Mucosa of stomach (tissue), 1 donor: ENCODE measurements at regions not wholly inside any gene's neighbourhood (a gene's known extent, or its start where the extent isn't known, plus 50 kb on each side); places are given as distances from the start of the nearest gene placed in this dataset.

Experiments used
- H3K27me3 ChIP-seq: one replicate; pipeline ENCODE4 v1.7.0; 2013; ENCODE audit warnings: mild to moderate bottlenecking, low read length; ENCODE audit not compliant: control insufficient read depth, insufficient read depth
- H3K36me3 ChIP-seq: one replicate; pipeline ENCODE4 v1.7.0; 2013; ENCODE audit warnings: low read length; ENCODE audit not compliant: control insufficient read depth, insufficient read depth
- H3K4me1 ChIP-seq: one replicate; pipeline ENCODE4 v1.7.0; 2013; ENCODE audit warnings: mild to moderate bottlenecking, low read length; ENCODE audit not compliant: control insufficient read depth, insufficient read depth
- H3K4me3 ChIP-seq: one replicate; pipeline ENCODE4 v1.7.0; 2013; ENCODE audit warnings: low read length
- H3K9ac ChIP-seq: one replicate; pipeline ENCODE4 v1.7.0; 2013; ENCODE audit warnings: mild to moderate bottlenecking, low read length, moderate library complexity
- H3K9me3 ChIP-seq: one replicate; pipeline ENCODE4 v1.7.0; 2013; ENCODE audit warnings: mild to moderate bottlenecking, low read length, moderate library complexity; ENCODE audit not compliant: control insufficient read depth
- donor health status: Pancreatic carcinoma.

DNA sequence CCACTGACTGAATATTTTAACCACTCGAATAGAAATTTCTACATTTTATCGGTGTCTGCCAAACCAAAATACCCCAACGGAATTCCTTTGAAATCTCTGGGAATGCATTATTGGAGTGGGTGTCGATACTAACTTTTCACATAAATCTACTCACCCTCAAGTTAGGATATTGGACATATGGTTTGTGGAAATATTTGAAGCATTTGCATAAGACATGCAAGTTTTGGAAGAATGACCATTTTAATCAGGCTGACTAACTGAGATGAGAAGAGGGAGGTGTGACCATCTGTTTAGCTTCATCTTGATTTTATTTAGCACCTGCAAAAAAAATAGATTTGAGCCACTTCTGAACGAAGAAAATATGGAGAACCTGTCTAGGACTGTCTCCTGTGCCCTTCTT, 61.2 kb downstream of the KLF6 start:
- Histone ChIP-seq H3K9me3 (no peaks in the 10 kb centered on the region), H3K9ac (no peak overlapping the region), H3K4me1 (no peaks in the 10 kb centered on the region), H3K4me3 (no peak overlapping the region), H3K27me3 (no peaks in the 10 kb centered on the region), H3K36me3 (no peaks in the 10 kb centered on the region)

DNA sequence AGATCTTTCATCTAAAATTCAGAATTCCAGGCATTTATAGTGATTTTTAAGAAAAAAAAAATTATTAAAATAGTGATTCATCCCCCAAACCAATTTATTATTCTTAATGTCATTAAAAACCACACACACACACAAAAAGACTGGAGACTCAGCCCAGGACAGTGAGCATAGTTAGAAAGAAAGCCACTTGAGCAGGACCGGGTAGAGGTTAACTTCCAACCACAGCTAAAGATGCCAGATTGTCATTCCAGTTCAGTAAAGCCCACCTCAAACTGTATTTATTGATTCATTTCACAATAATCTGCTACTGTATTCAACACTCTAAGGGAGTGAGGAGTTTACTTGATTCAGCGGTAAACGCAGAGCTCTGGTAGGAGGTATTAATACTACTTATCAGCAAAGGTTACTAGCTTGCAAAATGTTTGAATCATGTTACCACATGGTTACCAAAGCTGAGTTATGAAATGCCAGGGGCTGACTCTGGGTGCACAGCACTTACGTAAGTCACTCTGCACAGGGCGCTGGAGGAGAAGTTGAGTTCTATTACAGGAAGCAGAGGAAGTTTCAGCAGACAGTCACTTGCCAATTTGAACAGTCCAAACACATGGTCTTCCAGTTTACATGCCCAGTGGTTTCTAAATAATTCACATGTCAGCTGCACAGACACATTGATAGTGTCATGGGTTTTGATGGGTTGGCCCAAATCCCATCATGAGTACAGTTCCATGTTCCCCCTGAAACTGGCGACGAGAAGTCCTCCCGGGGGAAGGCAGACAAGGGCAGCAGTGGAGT, 64.6 kb downstream of the KLF6 start:
- H3K9ac ChIP-seq = no peak overlapping the region
- H3K27me3 ChIP-seq = no peaks in the 10 kb centered on the region
- no peaks in the 10 kb centered on the region for H3K4me1 ChIP-seq
- H3K36me3 ChIP-seq = no peaks in the 10 kb centered on the region
- no peak overlapping the region for H3K4me3 ChIP-seq
- no peaks in the 10 kb centered on the region for H3K9me3 ChIP-seq

DNA sequence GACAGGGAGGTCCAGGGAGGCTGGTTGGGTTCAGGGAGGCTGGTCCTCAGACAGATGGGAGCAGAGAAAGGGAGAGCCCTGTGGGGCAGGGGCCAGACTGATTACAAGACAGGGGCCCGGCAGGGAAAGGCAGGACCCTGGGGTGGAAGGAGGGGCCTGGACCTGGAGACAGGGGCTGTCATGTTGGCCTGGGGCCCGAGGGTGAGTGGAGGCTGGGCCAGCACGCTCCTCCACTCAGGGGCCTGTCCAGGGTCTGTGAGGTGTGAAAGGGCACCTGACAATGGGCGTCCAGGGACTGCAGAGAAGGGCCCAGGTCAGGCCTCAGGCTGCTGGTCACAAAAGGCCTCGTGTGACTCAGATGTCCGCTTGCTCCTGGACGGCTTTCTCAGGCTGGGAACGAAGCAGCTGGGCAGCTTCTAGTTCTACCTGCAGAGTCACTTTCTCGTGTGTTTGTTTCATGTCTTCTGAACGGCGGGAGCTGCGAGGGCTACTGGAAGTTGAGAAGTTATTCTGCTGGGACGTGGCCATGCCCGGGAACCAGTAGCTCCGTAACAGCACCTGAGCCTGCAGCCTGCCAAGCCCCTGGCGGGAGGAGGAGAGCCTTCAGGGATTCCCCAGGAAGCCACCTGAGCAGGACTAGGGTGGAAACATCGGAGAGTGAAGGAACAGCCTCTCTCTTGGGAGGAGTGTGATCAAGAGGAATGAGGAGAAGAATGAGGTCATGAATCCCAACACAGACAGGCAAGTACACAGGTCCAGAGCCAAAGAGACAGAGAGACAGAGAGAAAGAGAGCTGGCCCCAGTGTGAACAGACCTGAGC, 65.8 kb downstream of the KLF6 start:
- H3K9me3 ChIP-seq = no peaks in the 10 kb centered on the region
- no peak overlapping the region for H3K9ac ChIP-seq
- H3K4me3 ChIP-seq = no peak overlapping the region
- H3K27me3 ChIP-seq = no peaks in the 10 kb centered on the region
- no peaks in the 10 kb centered on the region for H3K4me1 ChIP-seq
- H3K36me3 ChIP-seq = no peaks in the 10 kb centered on the region

DNA sequence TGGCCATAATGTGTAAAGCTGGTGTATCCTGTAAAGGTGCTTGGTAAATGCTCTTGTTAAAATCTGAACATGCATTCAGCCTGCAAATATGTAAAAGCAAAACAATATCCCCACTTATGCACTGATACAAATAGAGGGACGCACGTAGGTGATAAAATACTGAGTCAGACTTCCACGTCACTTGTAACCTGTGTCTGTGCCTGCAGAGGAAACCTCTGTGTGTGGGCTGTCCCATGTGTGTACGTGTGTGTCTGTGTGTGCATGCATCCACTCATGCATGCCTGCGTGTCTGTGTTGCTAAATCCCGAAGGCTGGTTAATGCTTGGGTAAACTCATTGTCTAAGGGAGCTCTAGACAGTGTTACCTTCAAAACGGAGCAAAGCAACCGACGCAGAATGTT, 68.9 kb downstream of the KLF6 start:
- H3K36me3 ChIP-seq = no peaks in the 10 kb centered on the region
- no peaks in the 10 kb centered on the region for H3K27me3 ChIP-seq
- H3K4me1 ChIP-seq = no peaks in the 10 kb centered on the region
- H3K9ac ChIP-seq = no peak overlapping the region
- no peak overlapping the region for H3K4me3 ChIP-seq
- H3K9me3 ChIP-seq = no peaks in the 10 kb centered on the region

DNA sequence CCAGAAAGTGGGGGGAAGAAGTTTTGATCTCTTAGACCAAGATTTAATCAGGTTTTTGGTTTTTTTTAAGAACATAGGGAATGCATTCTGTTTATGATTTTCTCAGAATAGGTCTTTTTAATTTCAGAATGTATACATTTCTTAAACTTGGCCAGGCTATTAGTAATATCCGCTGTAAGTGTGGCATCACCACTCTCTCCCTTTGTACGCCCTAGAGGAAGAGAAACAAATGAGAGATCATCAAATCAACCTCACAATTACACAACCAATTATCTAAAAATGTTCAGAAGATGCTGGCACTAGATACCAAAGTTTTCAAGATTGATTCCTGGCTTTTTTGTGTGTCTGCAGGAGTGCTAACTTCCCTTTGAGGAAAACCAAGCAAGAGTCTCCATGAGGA, 70.0 kb downstream of the KLF6 start:
- Histone ChIP-seq H3K4me1 (no peaks in the 10 kb centered on the region), H3K4me3 (no peak overlapping the region), H3K27me3 (no peaks in the 10 kb centered on the region), H3K9ac (no peak overlapping the region), H3K9me3 (no peaks in the 10 kb centered on the region), H3K36me3 (no peaks in the 10 kb centered on the region)

DNA sequence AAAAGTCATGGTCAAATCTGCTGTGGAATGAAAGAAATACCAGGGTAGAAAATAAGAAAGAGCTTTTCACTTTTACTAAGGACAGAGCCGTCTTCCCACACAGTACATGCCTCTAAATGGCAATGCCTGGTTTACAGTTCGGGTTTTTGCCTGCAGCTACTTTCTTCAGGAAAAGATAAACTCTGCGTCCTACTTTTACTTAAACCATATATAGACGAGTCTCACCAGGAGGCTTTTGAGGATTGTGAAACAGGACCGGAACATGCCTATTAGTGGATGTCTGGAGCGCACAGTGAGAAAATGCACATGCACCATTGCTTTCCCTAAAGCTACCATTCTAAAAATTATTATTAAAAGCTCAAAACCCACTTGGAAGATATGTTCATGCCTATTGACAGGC, 70.5 kb downstream of the KLF6 start:
- no peak overlapping the region for H3K4me3 ChIP-seq
- H3K9me3 ChIP-seq = no peaks in the 10 kb centered on the region
- no peak overlapping the region for H3K9ac ChIP-seq
- H3K4me1 ChIP-seq = no peaks in the 10 kb centered on the region
- no peaks in the 10 kb centered on the region for H3K27me3 ChIP-seq
- no peaks in the 10 kb centered on the region for H3K36me3 ChIP-seq

DNA sequence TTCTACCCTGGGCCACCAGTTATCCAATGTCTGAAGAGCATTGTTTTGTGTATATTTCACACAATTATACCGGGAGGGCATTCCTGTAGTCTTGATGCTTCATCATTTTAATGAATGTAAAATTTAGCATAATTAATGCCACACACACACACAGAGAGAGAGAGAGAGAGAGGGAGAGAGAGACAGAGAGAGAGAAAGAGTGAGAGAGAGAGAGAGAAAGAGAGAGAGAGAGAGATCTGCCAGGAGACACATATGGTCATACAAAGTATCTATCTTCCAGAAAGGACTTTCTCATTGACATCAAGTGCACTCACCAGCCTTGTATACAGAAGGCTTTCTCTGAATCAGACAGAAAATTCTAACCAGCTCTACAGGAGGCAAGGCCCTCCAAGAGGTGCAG, 72.3 kb downstream of the KLF6 start:
- no peaks in the 10 kb centered on the region for H3K27me3 ChIP-seq
- no peak overlapping the region for H3K9ac ChIP-seq
- no peaks in the 10 kb centered on the region for H3K9me3 ChIP-seq
- H3K36me3 ChIP-seq = no peaks in the 10 kb centered on the region
- H3K4me1 ChIP-seq = no peaks in the 10 kb centered on the region
- no peak overlapping the region for H3K4me3 ChIP-seq

DNA sequence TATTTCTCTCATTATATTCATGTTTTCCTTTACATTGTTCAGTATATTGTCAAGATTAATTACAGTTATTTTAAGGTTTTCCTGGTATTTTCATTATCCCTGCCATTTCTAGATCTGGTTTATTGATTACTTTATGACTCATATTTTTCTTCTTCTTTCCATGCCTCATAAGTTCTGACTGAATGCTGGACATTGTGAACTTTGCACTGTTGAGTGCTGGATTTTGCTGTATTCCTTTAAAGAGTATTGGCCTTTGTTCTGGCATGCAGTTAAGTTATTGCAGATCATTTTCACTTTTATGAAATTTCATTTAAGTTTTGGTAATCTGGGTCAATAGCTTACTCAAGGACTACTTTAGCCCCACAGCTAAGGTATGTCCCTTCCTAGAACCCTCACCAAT, 73.1 kb downstream of the KLF6 start:
- H3K36me3 ChIP-seq = no peaks in the 10 kb centered on the region
- H3K27me3 ChIP-seq = no peaks in the 10 kb centered on the region
- H3K4me1 ChIP-seq = no peaks in the 10 kb centered on the region
- H3K4me3 ChIP-seq = no peak overlapping the region
- H3K9me3 ChIP-seq = no peaks in the 10 kb centered on the region
- H3K9ac ChIP-seq = no peak overlapping the region

DNA sequence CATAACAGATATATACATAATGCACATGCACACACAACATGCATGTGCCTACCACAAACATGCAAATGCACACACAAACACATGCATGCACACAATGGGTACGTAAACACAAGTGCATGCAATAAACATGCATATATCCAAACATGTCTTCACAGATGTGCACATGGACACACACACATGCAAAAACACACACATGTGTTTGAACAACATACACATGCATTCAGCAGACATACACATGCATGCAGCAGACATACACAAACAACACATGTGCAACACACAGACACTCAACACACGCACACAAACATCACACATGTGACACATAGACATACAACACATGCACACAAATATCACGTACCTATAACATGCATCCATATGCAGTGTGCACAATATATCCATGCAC, 74.2 kb downstream of the KLF6 start:
- H3K27me3 ChIP-seq = no peaks in the 10 kb centered on the region
- H3K4me1 ChIP-seq = no peaks in the 10 kb centered on the region

DNA sequence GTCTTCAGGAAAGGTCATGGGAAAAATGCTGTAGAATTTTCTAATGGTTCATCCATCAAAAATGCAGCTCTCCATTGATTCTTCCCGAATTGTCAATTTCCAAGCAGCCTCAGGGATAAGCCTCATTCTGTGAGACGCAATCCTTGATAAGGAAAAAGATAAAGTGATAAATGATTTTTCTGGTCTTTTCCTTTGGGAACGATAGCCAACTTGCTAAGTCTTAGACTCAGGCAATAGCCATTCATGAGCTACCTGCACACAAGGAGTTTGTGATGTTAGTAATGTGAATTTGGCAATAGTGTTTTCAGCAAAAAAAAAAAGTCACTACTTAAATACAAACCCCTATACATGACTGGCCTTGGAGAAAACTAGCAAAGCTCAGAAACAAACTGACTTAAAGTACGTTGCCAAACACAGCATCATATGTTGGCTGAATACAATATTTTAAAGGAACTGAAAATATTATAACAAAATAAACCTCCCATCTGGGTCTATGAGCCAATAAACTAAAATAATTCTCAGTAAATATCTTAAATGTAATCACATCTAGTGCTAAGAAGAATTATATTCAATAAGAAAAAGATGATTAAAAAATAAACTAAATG, 75.5 kb downstream of the KLF6 start:
- no peak overlapping the region for H3K9ac ChIP-seq
- no peaks in the 10 kb centered on the region for H3K27me3 ChIP-seq
- H3K4me1 ChIP-seq = no peaks in the 10 kb centered on the region
- no peaks in the 10 kb centered on the region for H3K36me3 ChIP-seq
- no peak overlapping the region for H3K4me3 ChIP-seq
- H3K9me3 ChIP-seq = no peaks in the 10 kb centered on the region

More for the DNA sequence above, 74.2 kb downstream of the KLF6 start:
- H3K9ac ChIP-seq = no peak overlapping the region
- no peaks in the 10 kb centered on the region for H3K36me3 ChIP-seq
- no peak overlapping the region for H3K4me3 ChIP-seq
- H3K9me3 ChIP-seq = no peaks in the 10 kb centered on the region

DNA sequence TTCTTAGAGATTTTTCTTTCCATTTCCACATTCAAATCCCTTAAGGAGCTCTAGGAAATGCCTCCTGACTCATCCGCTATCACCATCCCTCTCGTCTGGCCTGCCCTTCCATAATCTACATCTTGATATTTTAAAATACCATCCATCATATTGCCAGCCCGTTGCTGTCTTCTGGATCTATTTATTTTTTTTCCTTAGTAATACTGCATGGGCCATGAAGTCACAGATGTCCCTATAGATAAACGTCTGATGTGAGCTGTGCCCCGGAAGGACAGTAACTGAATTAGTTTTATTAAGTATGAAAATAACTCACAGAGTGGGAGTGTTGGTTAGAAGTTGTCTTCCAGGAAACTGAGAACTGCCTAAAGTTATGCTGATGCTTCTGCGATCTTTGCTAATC, 76.2 kb downstream of the KLF6 start:
- Histone ChIP-seq H3K36me3 (no peaks in the 10 kb centered on the region), H3K9ac (no peak overlapping the region), H3K9me3 (no peaks in the 10 kb centered on the region), H3K4me1 (no peaks in the 10 kb centered on the region), H3K27me3 (no peaks in the 10 kb centered on the region), H3K4me3 (no peak overlapping the region)
